IMR-90 (cell line): ENCODE measurements at regions not wholly inside any gene's neighbourhood (a gene's known extent, or its start where the extent isn't known, plus 50 kb on each side); places are given as distances from the start of the nearest gene placed in this dataset.

Source experiments
- BHLHE40 ChIP-seq: fragments of 150-350 bp; IDR thresholded peaks from 2 replicates; pipeline ENCODE4 v1.6.1; 2016; ENCODE audit warnings: mild to moderate bottlenecking, low read depth, low read length
- CTCF ChIP-seq: conservative IDR thresholded peaks from 2 replicates; pipeline ENCODE4 v1.5.1; 2012; ENCODE audit warnings: mild to moderate bottlenecking, low read depth, low read length, improper control_type of control experiment
- FOS ChIP-seq: fragments of 150-350 bp; IDR thresholded peaks from 2 replicates; pipeline ENCODE4 v1.6.1; 2016; ENCODE audit warnings: low read depth, low read length
- MAFK ChIP-seq: IDR thresholded peaks from 2 replicates; pipeline ENCODE4 v1.6.1; 2012; ENCODE audit warnings: low read depth, low read length, improper control_type of control experiment
- MAZ ChIP-seq: IDR thresholded peaks from 2 replicates; pipeline ENCODE4 v1.6.1; 2012; ENCODE audit warnings: low read depth, mild to moderate bottlenecking, low read length, improper control_type of control experiment, moderate library complexity, borderline replicate concordance
- MXI1 ChIP-seq: IDR thresholded peaks from 2 replicates; pipeline ENCODE4 v1.6.1; 2012; ENCODE audit warnings: low read depth, mild to moderate bottlenecking, low read length, moderate library complexity, borderline replicate concordance
- NFE2L2 ChIP-seq: fragments of 150-350 bp; IDR thresholded peaks from 2 replicates; pipeline ENCODE4 v1.6.1; 2016; ENCODE audit warnings: low read depth, mild to moderate bottlenecking, low read length
- POLR2A ChIP-seq: IDR thresholded peaks from 2 replicates; pipeline ENCODE4 v1.6.1; 2012; ENCODE audit warnings: mild to moderate bottlenecking, low read depth, low read length
- RAD21 ChIP-seq: IDR thresholded peaks from 2 replicates; pipeline ENCODE4 v1.6.1; 2012; ENCODE audit warnings: low read length, improper control_type of control experiment
- RCOR1 ChIP-seq: IDR thresholded peaks from 2 replicates; pipeline ENCODE4 v1.6.1; 2012; ENCODE audit warnings: mild to moderate bottlenecking, low read length, improper control_type of control experiment; ENCODE audit not compliant: insufficient replicate concordance
- RFX5 ChIP-seq: IDR thresholded peaks from 2 replicates; pipeline ENCODE4 v1.8.0; 2012; ENCODE audit warnings: low read depth, mild to moderate bottlenecking, low read length, moderate library complexity
- SMC3 ChIP-seq: fragments of 150-350 bp; IDR thresholded peaks from 2 replicates; pipeline ENCODE4 v1.6.1; 2016; ENCODE audit warnings: low read depth, mild to moderate bottlenecking, antibody characterized with exemption, low read length, moderate library complexity
- USF2 ChIP-seq: fragments of 150-350 bp; IDR thresholded peaks from 2 replicates; pipeline ENCODE4 v1.6.1; 2017; ENCODE audit warnings: mild to moderate bottlenecking, antibody characterized with exemption, low read length, low read depth

- TF ChIP-seq CTCF (no peak), MXI1 (no peak), RCOR1 (no peak), POLR2A (no peak), USF2 (no peak), FOS (no peak), SMC3 (no peak), RFX5 (no peak), BHLHE40 (no peak), RAD21 (no peak), NFE2L2 (no peak), MAFK (no peak), MAZ (no peak)
Observed at GRCh38 chr13:40141859-40142555, 486.5 kb downstream of the COG6 start.
